PC-9 (cell line): ENCODE measurements at regions not wholly inside any gene's neighbourhood (a gene's known extent, or its start where the extent isn't known, plus 50 kb on each side); places are given as distances from the start of the nearest gene placed in this dataset.

Source experiments
- BruUV-seq: library from RNA; stranded (reverse); fragments of 400-500 nt; replicated peaks from 2 replicates; lab custom pipeline; 2021; lab: Mats Ljungman, UMichigan
- CTCF ChIA-PET: fragments of 300-600 bp; sonication (Branson Sonifier 250); formaldehyde crosslinking; loops from one replicate; lab custom pipeline; 2022; ENCODE audit warnings: antibody characterized with exemption; lab: Charles Lee
- POLR2A ChIA-PET: fragments of 300-600 bp; sonication (Branson Sonifier 250); formaldehyde crosslinking; loops from one replicate; lab custom pipeline; 2022; ENCODE audit warnings: antibody characterized with exemption; ENCODE audit not compliant: unreplicated experiment; lab: Charles Lee
- DNase-seq, 2 experiments: peaks; one replicate each; pipeline versions ENCODE4 v3.0.0 to v3.0.0-alpha.2; 2015 to 2022; ENCODE audit warnings: mixed read lengths in 1 of 2
- H2AFZ ChIP-seq: fragments of 200-600 bp; sonication (generic); 2 replicates; pipeline ENCODE4 v1.8.1; 2017; ENCODE audit warnings: antibody characterized with exemption
- H3F3A ChIP-seq: fragments of 200-600 bp; sonication (generic); 2 replicates; pipeline ENCODE4 v1.8.1; 2017; ENCODE audit warnings: antibody characterized with exemption, mild to moderate bottlenecking, low read depth; ENCODE audit not compliant: insufficient read depth
- H3K27ac ChIP-seq: fragments of 200-600 bp; sonication (generic); 2 replicates; pipeline ENCODE4 v1.6.1; 2016; ENCODE audit warnings: mixed run types
- H3K27me3 ChIP-seq: fragments of 200-600 bp; sonication (generic); 2 replicates; pipeline ENCODE4 v1.6.1; 2016; ENCODE audit warnings: low read depth, mixed run types; ENCODE audit not compliant: insufficient read depth
- H3K36me3 ChIP-seq: fragments of 200-600 bp; sonication (generic); 2 replicates; pipeline ENCODE4 v1.6.1; 2016; ENCODE audit warnings: low read depth, mixed run types
- H3K4me1 ChIP-seq: fragments of 200-600 bp; sonication (generic); replicated peaks from 2 replicates; pipeline ENCODE4 v1.6.1; 2016; ENCODE audit warnings: mixed run types; ENCODE audit not compliant: insufficient read depth
- H3K4me2 ChIP-seq: fragments of 200-600 bp; sonication (generic); 2 replicates; pipeline ENCODE4 v1.6.1; 2017; ENCODE audit warnings: mixed run types
- H3K4me3 ChIP-seq: fragments of 200-600 bp; sonication (generic); 2 replicates; pipeline ENCODE4 v1.6.1; 2016; ENCODE audit warnings: mixed run types
- H3K79me2 ChIP-seq: fragments of 200-600 bp; sonication (generic); 2 replicates; pipeline ENCODE4 v1.6.1; 2017; ENCODE audit warnings: low read depth, mixed run types
- H3K9me2 ChIP-seq: fragments of 200-600 bp; sonication (generic); 2 replicates; pipeline ENCODE4 v1.8.1; 2017; ENCODE audit warnings: mild to moderate bottlenecking; ENCODE audit not compliant: insufficient read depth
- H3K9me3 ChIP-seq: fragments of 200-600 bp; sonication (generic); 2 replicates; pipeline ENCODE4 v1.8.1; 2016; ENCODE audit warnings: low read depth; ENCODE audit not compliant: insufficient read depth
- H4K20me1 ChIP-seq: fragments of 200-600 bp; sonication (generic); 2 replicates; pipeline ENCODE4 v1.8.1; 2017; ENCODE audit not compliant: insufficient read depth
- EZH2 ChIP-seq: fragments of 200-600 bp; sonication (generic); IDR thresholded peaks from 2 replicates; pipeline ENCODE4 v1.8.0; 2017; ENCODE audit warnings: antibody characterized with exemption, low read depth
- intact Hi-C: fragments of 100-400 bp; cut with micrococcal nuclease; formaldehyde crosslinking; loops from one replicate; pipeline ENCODE4 v1.10.0; 2022; ENCODE audit not compliant: unreplicated experiment
- TF ChIP-seq, protein P1 (sequence below): fragments of 200-600 bp; sonication (generic); conservative IDR thresholded peaks from 2 replicates; pipeline ENCODE4 v1.6.1; 2017; ENCODE audit warnings: mixed run types, antibody characterized with exemption, mild to moderate bottlenecking, moderate library complexity

DNA sequence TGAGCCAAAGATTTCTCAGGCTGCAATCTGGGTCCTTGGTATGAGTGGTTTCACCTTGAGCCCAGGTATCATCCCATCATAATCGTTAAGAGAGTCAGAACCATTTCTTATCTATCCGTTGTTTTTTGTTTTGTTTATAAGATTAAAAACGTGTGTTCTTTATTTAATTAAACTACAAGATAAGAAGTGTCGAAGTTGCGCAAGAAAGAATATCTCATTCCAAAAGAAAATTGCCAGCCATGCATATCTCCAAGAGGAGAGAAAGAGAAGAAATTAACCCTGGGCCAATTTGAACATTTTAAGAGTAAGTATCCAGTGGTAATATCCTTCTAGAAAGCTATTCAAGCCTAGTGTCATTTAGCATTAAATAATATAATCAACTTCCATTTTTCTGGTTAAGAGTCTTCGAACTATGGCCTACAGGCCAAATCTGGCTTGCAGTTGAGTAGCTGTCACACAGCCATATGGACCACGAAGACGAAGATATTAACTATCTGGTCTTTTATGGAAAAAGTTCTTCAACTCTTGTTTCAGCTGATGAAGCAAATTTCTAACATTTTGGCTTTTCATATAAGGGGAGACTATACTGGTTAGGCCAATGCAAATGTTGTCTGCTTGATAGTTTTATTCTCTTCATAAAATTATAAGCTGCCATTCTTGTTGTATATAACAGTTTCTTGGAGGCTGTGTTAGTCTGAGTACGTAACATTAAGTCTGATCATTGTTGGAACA, 576.4 kb downstream of the REEP3 start:
- Histone ChIP-seq H2AFZ (no peak overlapping the region), H4K20me1 (no peaks in the 10 kb centered on the region), H3K27me3 (no peaks in the 10 kb centered on the region), H3K27ac (no peak overlapping the region), H3K9me3 (no peaks in the 10 kb centered on the region), H3K9me2 (no peaks in the 10 kb centered on the region), H3K4me2 (no peak overlapping the region), H3K79me2 (no peaks in the 10 kb centered on the region), H3K36me3 (no peaks in the 10 kb centered on the region), H3F3A (no peaks in the 10 kb centered on the region), H3K4me1 (no peaks in the 10 kb centered on the region), H3K4me3 (no peak overlapping the region)
- no TSS peak for BruUV-seq
- CTCF ChIA-PET, result no interaction called here
- POLR2A ChIA-PET, result no interaction called here
- intact Hi-C loops, result no loop called here
- TF ChIP-seq, protein P1, sequence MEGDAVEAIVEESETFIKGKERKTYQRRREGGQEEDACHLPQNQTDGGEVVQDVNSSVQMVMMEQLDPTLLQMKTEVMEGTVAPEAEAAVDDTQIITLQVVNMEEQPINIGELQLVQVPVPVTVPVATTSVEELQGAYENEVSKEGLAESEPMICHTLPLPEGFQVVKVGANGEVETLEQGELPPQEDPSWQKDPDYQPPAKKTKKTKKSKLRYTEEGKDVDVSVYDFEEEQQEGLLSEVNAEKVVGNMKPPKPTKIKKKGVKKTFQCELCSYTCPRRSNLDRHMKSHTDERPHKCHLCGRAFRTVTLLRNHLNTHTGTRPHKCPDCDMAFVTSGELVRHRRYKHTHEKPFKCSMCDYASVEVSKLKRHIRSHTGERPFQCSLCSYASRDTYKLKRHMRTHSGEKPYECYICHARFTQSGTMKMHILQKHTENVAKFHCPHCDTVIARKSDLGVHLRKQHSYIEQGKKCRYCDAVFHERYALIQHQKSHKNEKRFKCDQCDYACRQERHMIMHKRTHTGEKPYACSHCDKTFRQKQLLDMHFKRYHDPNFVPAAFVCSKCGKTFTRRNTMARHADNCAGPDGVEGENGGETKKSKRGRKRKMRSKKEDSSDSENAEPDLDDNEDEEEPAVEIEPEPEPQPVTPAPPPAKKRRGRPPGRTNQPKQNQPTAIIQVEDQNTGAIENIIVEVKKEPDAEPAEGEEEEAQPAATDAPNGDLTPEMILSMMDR, result no peak
- no peak for TF ChIP-seq EZH2
- DNase-seq, result no peak

DNA sequence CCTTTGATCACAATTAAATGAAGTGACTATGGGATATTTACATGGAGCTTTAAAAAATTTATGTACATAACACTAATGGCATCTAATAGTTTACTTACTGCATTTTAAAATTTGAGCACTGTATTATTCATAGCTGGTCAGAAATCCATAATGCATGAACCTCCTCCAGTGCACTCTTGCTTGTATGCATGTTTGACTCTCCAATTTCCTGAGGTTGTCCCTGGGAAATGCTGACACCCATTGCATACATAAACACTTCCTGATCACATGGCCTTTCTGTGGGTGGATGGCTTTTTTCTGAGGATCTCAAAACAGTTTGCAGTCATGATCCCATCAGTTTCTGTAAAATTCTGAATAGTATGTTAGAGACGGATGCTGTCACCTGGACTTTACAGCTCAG, 577.8 kb downstream of the REEP3 start:
- H4K20me1 ChIP-seq, result peaks cover 3% of the 10 kb centered on the region; the same call in 1 of the 2 replicates
- no peaks in the 10 kb centered on the region for H3K36me3 ChIP-seq
- H2AFZ ChIP-seq, result no peak overlapping the region
- no peak for TF ChIP-seq EZH2
- TF ChIP-seq, protein P1, result no peak
- H3K27ac ChIP-seq, result no peak overlapping the region
- POLR2A ChIA-PET, result no interaction called here
- H3K27me3 ChIP-seq, result no peaks in the 10 kb centered on the region
- CTCF ChIA-PET, result interaction anchor here (0.5 kb wide), 1 partner anchor 205 kb away, joined by 4 read pairs; no protein-coding TSS in a partner anchor
- H3K9me2 ChIP-seq, result no peaks in the 10 kb centered on the region
- no peak for DNase-seq
- intact Hi-C loops, result no loop called here
- BruUV-seq, result no TSS peak
- no peaks in the 10 kb centered on the region for H3K9me3 ChIP-seq
- no peak overlapping the region for H3K4me2 ChIP-seq
- H3K79me2 ChIP-seq, result no peaks in the 10 kb centered on the region
- no peaks in the 10 kb centered on the region for H3F3A ChIP-seq
- no peaks in the 10 kb centered on the region for H3K4me1 ChIP-seq
- H3K4me3 ChIP-seq, result no peak overlapping the region

DNA sequence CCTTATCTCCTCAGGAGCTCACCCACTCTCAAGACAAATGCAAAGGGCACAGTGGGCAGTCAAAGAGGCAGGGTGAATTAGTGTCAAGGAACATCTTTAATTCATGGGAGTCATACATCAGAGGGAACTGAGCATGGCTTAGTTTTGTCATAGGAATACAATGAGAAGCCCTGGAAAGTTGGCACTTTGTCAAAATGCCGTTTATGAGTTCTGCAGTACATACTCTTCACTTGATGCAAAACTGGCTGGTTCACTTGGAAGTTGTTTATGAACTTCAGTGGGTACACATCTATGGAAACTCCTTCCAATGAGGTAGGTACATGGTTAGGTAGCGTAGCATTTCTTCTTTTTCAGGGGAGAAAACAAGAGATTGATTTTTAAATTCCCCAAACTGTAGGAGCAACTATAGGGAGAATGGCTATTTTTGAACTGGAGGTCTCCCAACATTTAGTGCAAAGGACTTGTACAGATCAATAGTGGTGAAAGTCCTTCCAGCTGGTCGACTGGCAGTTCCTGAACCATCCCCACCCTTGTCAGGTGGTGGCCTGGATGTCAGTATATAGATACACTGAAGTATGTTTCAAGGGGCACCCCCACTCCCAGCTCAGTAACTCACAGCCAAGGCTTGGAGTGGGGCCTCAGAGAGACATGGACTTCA, 580.5 kb downstream of the REEP3 start:
- no peak overlapping the region for H2AFZ ChIP-seq
- no peaks in the 10 kb centered on the region for H3K9me2 ChIP-seq
- H3K9me3 ChIP-seq, result no peaks in the 10 kb centered on the region
- peaks cover 3% of the 10 kb centered on the region; the same call in 1 of the 2 replicates for H4K20me1 ChIP-seq
- H3K27ac ChIP-seq, result no peak overlapping the region
- no peak overlapping the region for H3K4me2 ChIP-seq
- H3K36me3 ChIP-seq, result no peaks in the 10 kb centered on the region
- no peak for DNase-seq
- no peaks in the 10 kb centered on the region for H3K79me2 ChIP-seq
- TF ChIP-seq EZH2, result no peak
- TF ChIP-seq, protein P1, result no peak
- no TSS peak for BruUV-seq
- no peaks in the 10 kb centered on the region for H3K27me3 ChIP-seq
- ChIA-PET POLR2A (no interaction called here), CTCF (no interaction called here)
- no peak overlapping the region for H3K4me3 ChIP-seq
- intact Hi-C loops, result no loop called here
- no peaks in the 10 kb centered on the region for H3K4me1 ChIP-seq
- no peaks in the 10 kb centered on the region for H3F3A ChIP-seq
